Thyroid gland (tissue), 4 donors: ENCODE measurements at regions not wholly inside any gene's neighbourhood (a gene's known extent, or its start where the extent isn't known, plus 50 kb on each side); places are given as distances from the start of the nearest gene placed in this dataset.

Source experiments
- DNase-seq, 2 donors: peaks; one replicate each; pipeline ENCODE4 v3.0.0-alpha.2; 2019
- H3K27ac ChIP-seq, 3 donors: fragments of 200-600 bp; sonication (generic); 1 replicate in 2 of 3; 2 replicates in 1 of 3; pipeline ENCODE4 v1.5.1; 2016 to 2019; ENCODE audit warnings: mild to moderate bottlenecking in 1 of 3, moderate library complexity in 1 of 3
- H3K27me3 ChIP-seq: fragments of 200-600 bp; sonication (generic); one replicate; pipeline ENCODE4 v1.5.1; 2019
- H3K36me3 ChIP-seq, 2 donors: fragments of 200-600 bp; sonication (generic); one replicate each; pipeline ENCODE4 v1.5.1; 2016 to 2019
- H3K4me1 ChIP-seq, 2 donors: fragments of 200-600 bp; sonication (generic); one replicate each; pipeline ENCODE4 v1.5.1; 2017 to 2019
- H3K4me3 ChIP-seq, 3 donors: fragments of 200-600 bp; sonication (generic); replicated peaks in 1 of 3; 1 replicate in 2 of 3; 2 replicates in 1 of 3; pipeline ENCODE4 v1.5.1; 2016; ENCODE audit warnings: mild to moderate bottlenecking in 1 of 3
- H3K9me3 ChIP-seq: fragments of 200-600 bp; sonication (generic); one replicate; pipeline ENCODE4 v1.5.1; 2017
- POLR2A ChIP-seq, 2 donors: fragments of 450-650 bp; IDR thresholded peaks; one replicate each; pipeline ENCODE4 v1.6.1; 2017; ENCODE audit warnings: antibody characterized with exemption in 2 of 2, mild to moderate bottlenecking in 2 of 2, moderate library complexity in 1 of 2
- WGBS, 2 donors: methylation state at CpG; one replicate each; pipeline ENCODE4 v1.1.5; 2017; 5-methylcytosine and 5-hydroxymethylcytosine counted together
- intact Hi-C: fragments of 100-400 bp; cut with DNase I; formaldehyde crosslinking; loops from one replicate; pipeline ENCODE4 v1.15.1; 2023
- TF ChIP-seq, protein P1 (sequence below), 6 experiments: fragments of 200-600 bp in 3 of 6; fragments of 450-650 bp in 3 of 6; sonication (generic) in 3 of 6; IDR thresholded peaks; one replicate each; pipeline ENCODE4 v1.5.1; 2016 to 2019; ENCODE audit warnings: antibody characterized with exemption in 6 of 6, mild to moderate bottlenecking in 2 of 6, inconsistent platforms in 1 of 6, moderate library complexity in 1 of 6

DNA sequence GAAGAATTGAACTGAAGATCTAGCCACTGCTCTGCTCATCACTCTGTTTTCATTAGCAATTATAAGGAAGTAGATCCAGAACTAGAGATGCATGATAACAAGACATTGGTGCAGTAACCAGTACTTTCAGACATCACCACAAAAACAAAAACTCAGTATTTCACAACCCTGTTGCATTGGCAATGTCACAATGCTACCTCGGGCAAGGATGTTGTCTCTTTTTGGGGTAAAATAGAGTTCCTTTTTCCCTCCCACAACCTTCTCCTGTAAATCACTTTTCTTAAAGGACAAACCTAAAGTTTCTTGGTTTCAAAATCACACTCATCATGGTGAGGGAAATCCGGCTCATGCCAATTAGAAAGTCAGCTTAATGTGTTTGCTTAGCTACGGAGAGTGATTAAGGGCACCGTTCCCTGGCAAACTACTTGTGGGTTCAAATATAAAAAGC is 420.1 kb upstream of the MEF2C start:
- Histone ChIP-seq H3K9me3 (no peaks in the 10 kb centered on the region), H3K27me3 (no peaks in the 10 kb centered on the region), H3K36me3 (no peaks in the 10 kb centered on the region), H3K27ac (no peak overlapping the region), H3K4me1 (peaks cover 3% of the 10 kb centered on the region in 2 donors), H3K4me3 (no peak overlapping the region)
- 33 to 50% methylated on average over 4 of the region's 4 CpGs for WGBS, 2 donors
- no peak for TF ChIP-seq POLR2A (IDR thresholded peaks at IDR 0.05)
- TF ChIP-seq, protein P1, sequence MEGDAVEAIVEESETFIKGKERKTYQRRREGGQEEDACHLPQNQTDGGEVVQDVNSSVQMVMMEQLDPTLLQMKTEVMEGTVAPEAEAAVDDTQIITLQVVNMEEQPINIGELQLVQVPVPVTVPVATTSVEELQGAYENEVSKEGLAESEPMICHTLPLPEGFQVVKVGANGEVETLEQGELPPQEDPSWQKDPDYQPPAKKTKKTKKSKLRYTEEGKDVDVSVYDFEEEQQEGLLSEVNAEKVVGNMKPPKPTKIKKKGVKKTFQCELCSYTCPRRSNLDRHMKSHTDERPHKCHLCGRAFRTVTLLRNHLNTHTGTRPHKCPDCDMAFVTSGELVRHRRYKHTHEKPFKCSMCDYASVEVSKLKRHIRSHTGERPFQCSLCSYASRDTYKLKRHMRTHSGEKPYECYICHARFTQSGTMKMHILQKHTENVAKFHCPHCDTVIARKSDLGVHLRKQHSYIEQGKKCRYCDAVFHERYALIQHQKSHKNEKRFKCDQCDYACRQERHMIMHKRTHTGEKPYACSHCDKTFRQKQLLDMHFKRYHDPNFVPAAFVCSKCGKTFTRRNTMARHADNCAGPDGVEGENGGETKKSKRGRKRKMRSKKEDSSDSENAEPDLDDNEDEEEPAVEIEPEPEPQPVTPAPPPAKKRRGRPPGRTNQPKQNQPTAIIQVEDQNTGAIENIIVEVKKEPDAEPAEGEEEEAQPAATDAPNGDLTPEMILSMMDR (IDR thresholded peaks at IDR 0.05) = no peak
- DNase-seq = no peak
- intact Hi-C loops = no loop called here

DNA sequence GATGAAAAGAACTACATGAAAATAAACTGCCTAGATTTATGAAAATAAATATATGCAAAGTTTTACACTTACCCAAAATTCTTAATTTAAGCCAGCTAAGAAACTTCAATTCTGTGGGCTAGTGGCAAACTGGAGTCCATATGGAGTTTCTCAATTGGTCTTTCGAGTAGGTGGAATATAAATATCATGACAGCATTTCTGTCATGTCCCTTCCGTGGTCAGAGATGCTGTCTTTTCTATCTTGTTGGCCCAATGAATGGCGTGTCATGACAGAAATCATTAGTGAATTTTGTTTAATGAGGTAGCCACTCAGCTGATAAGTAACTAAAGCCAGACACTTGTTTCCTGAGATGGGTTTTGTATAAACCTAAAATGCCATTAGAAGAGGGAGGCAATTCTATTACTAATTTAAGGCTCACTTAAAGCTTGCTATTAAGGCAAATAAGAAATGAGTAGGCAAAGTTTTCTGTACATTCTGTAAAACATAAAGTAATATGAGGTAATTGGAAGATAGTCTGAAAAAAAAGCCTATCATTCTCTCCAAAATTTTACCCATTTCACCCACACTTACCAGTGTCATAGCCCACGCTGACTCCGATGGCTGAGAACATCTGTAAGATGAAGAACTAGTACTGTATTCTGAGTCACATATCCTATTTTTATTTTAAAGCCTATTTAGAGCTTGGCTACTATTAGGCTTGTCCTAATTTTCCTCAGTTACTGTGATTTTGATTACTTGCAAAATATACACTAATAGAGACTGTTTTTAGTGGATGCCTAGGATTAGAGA is 419.3 kb upstream of the MEF2C start:
- TF ChIP-seq, protein P1 (IDR thresholded peaks at IDR 0.05) = no peak
- no peak for TF ChIP-seq POLR2A (IDR thresholded peaks at IDR 0.05)

DNA sequence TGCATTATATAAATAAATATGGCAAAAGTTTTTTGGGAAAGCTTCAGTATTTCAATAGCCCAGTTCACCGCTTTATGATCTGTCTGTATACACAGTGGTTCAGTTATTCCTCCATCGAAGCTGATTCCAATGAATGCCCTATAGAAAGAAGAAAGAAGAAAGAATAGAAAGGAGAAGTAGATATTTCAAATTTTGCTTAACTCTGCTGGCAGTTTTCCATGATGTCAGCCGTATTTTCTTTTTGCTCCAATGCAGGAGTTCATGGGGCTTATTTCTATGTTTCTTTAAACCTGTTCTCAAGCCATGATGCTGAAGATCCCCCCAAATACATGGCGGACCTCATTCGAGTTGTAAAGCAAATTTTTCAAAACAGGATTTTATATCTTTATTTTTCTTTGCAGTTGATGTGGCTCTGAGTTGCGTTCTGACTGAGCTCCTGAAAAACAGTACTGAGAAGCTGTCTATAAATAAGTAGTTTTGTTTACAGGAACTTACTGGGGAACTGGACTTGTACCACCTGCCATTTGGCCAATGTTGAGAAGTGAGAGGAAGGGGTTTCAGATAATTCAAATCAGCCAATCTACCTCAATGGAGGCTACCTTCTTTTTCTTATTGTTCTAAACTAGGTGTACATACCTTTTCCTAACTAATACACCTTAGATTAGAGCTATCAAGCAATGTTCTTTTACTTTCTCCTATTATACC is 418.5 kb upstream of the MEF2C start:
- Histone ChIP-seq H3K4me1 (peaks cover 3% of the 10 kb centered on the region in 2 donors), H3K36me3 (no peaks in the 10 kb centered on the region), H3K9me3 (no peaks in the 10 kb centered on the region), H3K27me3 (no peaks in the 10 kb centered on the region), H3K4me3 (no peak overlapping the region), H3K27ac (no peak overlapping the region)
- TF ChIP-seq, protein P1 (IDR thresholded peaks at IDR 0.05) = no peak
- TF ChIP-seq POLR2A (IDR thresholded peaks at IDR 0.05) = no peak
- WGBS, 2 donors = 89% methylated on average over 6 of the region's 6 CpGs
- intact Hi-C loops = no loop called here
- DNase-seq = no peak

More for the DNA sequence above, 419.3 kb upstream of the MEF2C start:
- 93 to 96% methylated on average over 5 of the region's 5 CpGs for WGBS, 2 donors
- Histone ChIP-seq H3K27me3 (no peaks in the 10 kb centered on the region), H3K4me1 (peaks cover 3% of the 10 kb centered on the region in 2 donors), H3K9me3 (no peaks in the 10 kb centered on the region), H3K4me3 (no peak overlapping the region), H3K27ac (no peak overlapping the region), H3K36me3 (no peaks in the 10 kb centered on the region)
- intact Hi-C loops = no loop called here
- no peak for DNase-seq

DNA sequence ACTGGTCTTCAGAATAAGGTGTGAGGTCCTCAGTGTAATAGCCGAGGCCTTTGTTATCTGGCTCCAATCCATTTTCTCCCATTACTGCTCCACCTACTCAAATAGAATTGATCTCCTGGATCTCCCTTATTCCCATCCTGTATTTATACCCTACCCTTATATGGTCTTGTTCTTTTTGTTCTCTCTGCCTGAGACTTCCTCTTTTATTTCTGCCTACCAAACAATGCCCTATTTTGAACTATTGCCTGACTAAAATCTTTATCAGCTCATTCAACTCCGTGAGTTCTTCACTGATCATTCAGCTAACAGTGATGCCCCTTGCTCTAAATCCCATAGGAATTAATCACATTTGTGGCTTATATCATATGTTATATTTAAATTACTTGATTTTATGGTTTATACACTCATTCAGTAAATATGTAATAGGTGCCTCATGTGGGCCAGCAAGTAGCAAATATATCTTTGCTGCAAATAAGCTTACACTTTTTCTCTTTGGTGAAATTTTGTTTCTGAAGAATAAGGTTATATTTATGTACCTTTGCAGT is 417.5 kb upstream of the MEF2C start:
- H3K27me3 ChIP-seq = no peaks in the 10 kb centered on the region
- WGBS, 2 donors = 84 to 86% methylated on average over 2 of the region's 2 CpGs
- TF ChIP-seq, protein P1 (IDR thresholded peaks at IDR 0.05) = no peak
- no peak for TF ChIP-seq POLR2A (IDR thresholded peaks at IDR 0.05)
- H3K4me1 ChIP-seq = peaks cover 3% of the 10 kb centered on the region in 2 donors
- intact Hi-C loops = no loop called here
- no peaks in the 10 kb centered on the region for H3K9me3 ChIP-seq
- no peak for DNase-seq
- no peaks in the 10 kb centered on the region for H3K36me3 ChIP-seq
- no peak overlapping the region for H3K27ac ChIP-seq
- no peak overlapping the region for H3K4me3 ChIP-seq

DNA sequence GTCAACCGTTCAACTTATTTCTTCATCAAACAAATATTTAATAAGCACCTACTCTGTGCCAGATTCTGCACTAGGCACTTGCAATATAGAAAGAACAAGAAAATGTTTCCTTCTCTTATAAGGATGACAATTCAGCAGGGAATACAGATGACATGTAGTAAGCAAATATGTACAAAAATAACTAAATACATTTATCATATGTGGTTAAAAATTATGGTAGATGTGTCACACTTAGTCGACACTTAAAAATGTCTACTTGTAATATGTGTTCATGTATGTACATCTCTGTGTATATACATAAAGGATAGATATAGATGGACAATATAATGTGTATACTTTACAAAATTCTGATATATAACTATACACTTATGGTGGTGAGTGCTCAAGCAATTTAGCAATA is 417.0 kb upstream of the MEF2C start:
- 89 to 90% methylated on average over 2 of the region's 2 CpGs for WGBS, 2 donors
- no peak for DNase-seq
- H3K4me1 ChIP-seq = peaks cover 3% of the 10 kb centered on the region in 2 donors
- H3K9me3 ChIP-seq = no peaks in the 10 kb centered on the region
- H3K27ac ChIP-seq = no peak overlapping the region
- no peaks in the 10 kb centered on the region for H3K27me3 ChIP-seq
- TF ChIP-seq, protein P1 (IDR thresholded peaks at IDR 0.05) = no peak
- no peak for TF ChIP-seq POLR2A (IDR thresholded peaks at IDR 0.05)
- no peak overlapping the region for H3K4me3 ChIP-seq
- H3K36me3 ChIP-seq = no peaks in the 10 kb centered on the region
- intact Hi-C loops = no loop called here
